GM12878 (cell line): ENCODE measurements at regions not wholly inside any gene's neighbourhood (a gene's known extent, or its start where the extent isn't known, plus 50 kb on each side); places are given as distances from the start of the nearest gene placed in this dataset.

ENCODE experiments used
- ATAC-seq: fragments of 200-7000 bp; cut with Tn5 transposase; 3 replicates; pipeline ENCODE4 v1.9.1; 2020; ENCODE audit warnings: mild to moderate bottlenecking, moderate library complexity
- BruUV-seq: library from RNA; stranded (reverse); fragments of 400-500 nt; replicated peaks from 2 replicates; lab custom pipeline; 2021; lab: Mats Ljungman, UMichigan
- CTCF ChIA-PET: fragments of 300-600 bp; sonication (Branson Sonifier 250); formaldehyde crosslinking; extraction: SDS; loops from one replicate; lab custom pipeline; 2021; ENCODE audit warnings: inconsistent platforms; lab: Yijun Ruan, JAX
- POLR2A ChIA-PET: fragments of 350-600 bp; formaldehyde crosslinking; extraction: SDS; loops from one replicate; lab custom pipeline; 2021; ENCODE audit warnings: inconsistent platforms; lab: Charles Lee
- RAD21 ChIA-PET: fragments of 300-600 bp; sonication (Branson Sonifier 250); formaldehyde crosslinking; loops from one replicate; lab custom pipeline; 2023; ENCODE audit warnings: antibody characterized with exemption; ENCODE audit not compliant: unreplicated experiment; lab: Charles Lee
- SMC1A ChIA-PET: fragments of 300-600 bp; sonication (Branson Sonifier 250); formaldehyde crosslinking; loops from one replicate; lab custom pipeline; 2023; ENCODE audit not compliant: unreplicated experiment, uncharacterized antibody; lab: Charles Lee
- DNase-seq: peaks from one replicate; pipeline ENCODE4 v3.0.0-alpha.2; 2011; ENCODE audit warnings: low read depth, low spot score
- FAIRE-seq: peaks from 3 replicates; lab custom pipeline; 2011; peaks lifted over from hg19 to GRCh38; lab: Jason Lieb, UNC
- H2AFZ ChIP-seq: 2 replicates; pipeline ENCODE4 v1.6.0; 2011; ENCODE audit warnings: low read depth, low read length, control low read depth; ENCODE audit not compliant: control insufficient read depth
- H3K27ac ChIP-seq: 2 replicates; pipeline ENCODE4 v1.5.1; 2011; ENCODE audit warnings: control low read depth; ENCODE audit not compliant: control insufficient read depth, insufficient read depth
- H3K27me3 ChIP-seq, 2 experiments: replicated peaks in 1 of 2; 2 replicates each; pipeline versions ENCODE4 v1.6.0 to v1.6.1; 2011; ENCODE audit warnings: low read length in 1 of 2; ENCODE audit not compliant: control insufficient read depth in 2 of 2, insufficient read depth in 2 of 2
- H3K36me3 ChIP-seq, 2 experiments: 2 replicates each; pipeline ENCODE4 v1.5.1; 2011; ENCODE audit warnings: low read length in 1 of 2; ENCODE audit not compliant: control insufficient read depth in 2 of 2, insufficient read depth in 2 of 2
- H3K4me1 ChIP-seq: 2 replicates; pipeline ENCODE4 v1.6.1; 2011; ENCODE audit warnings: mild to moderate bottlenecking, low read length, moderate library complexity, mixed read lengths; ENCODE audit not compliant: control insufficient read depth, insufficient read depth
- H3K4me2 ChIP-seq: 2 replicates; pipeline ENCODE4 v1.6.0; 2011; ENCODE audit warnings: control low read depth; ENCODE audit not compliant: control insufficient read depth, insufficient read depth
- H3K4me3 ChIP-seq: fragments of 200-600 bp; sonication (generic); 2 replicates; pipeline ENCODE4 v1.5.1; 2016
- H3K79me2 ChIP-seq: 2 replicates; pipeline ENCODE4 v1.6.0; 2011; ENCODE audit warnings: low read length; ENCODE audit not compliant: control insufficient read depth, insufficient read depth
- H3K9ac ChIP-seq: 2 replicates; pipeline ENCODE4 v1.8.0; 2011; ENCODE audit warnings: low read length, control low read depth, mixed read lengths; ENCODE audit not compliant: control insufficient read depth, insufficient read depth
- H3K9me3 ChIP-seq: replicated peaks from 3 replicates; pipeline ENCODE4 v1.5.1; 2011; ENCODE audit warnings: mild to moderate bottlenecking, low read length; ENCODE audit not compliant: control insufficient read depth, insufficient read depth
- H4K20me1 ChIP-seq: 2 replicates; pipeline ENCODE4 v1.6.0; 2011; ENCODE audit not compliant: control insufficient read depth, insufficient read depth
- CEBPB ChIP-seq, 2 experiments: fragments of 150-350 bp in 1 of 2; IDR thresholded peaks; 2 replicates each; pipeline ENCODE4 v1.6.1; 2012 to 2014; ENCODE audit warnings: low read depth in 2 of 2, low read length in 2 of 2, borderline replicate concordance in 1 of 2, inconsistent platforms in 1 of 2
- ZBTB11 ChIP-seq: fragments of 450-650 bp; formaldehyde crosslinking; IDR thresholded peaks from 2 replicates; pipeline ENCODE4 v1.5.0; 2022; ENCODE audit warnings: mild to moderate bottlenecking, missing genetic modification characterization
- WGBS: methylation state at CpG from one replicate; pipeline ENCODE4 v1.1.6; 2016; ENCODE audit warnings: low lambda C conversion rate; ENCODE audit not compliant: insufficient replicate concordance, insufficient coverage; ENCODE audit errors: missing lambda C conversion rate; 5-methylcytosine and 5-hydroxymethylcytosine counted together
- in situ Hi-C: fragments of 300-500 bp; cut with MboI; formaldehyde crosslinking; loops from 9 replicates; pipeline ENCODE4 v1.14.3; 2018; ENCODE audit warnings: mixed read lengths
- intact Hi-C: fragments of 100-400 bp; cut with micrococcal nuclease; formaldehyde crosslinking; loops from one replicate; pipeline ENCODE4 v1.14.2; 2022; ENCODE audit not compliant: unreplicated experiment
- TF ChIP-seq, protein P1 (sequence below): IDR thresholded peaks from 2 replicates; pipeline ENCODE4 v1.6.1; 2011; ENCODE audit warnings: borderline replicate concordance, low read depth, mild to moderate bottlenecking, moderate library complexity, low read length; ENCODE audit not compliant: insufficient read depth, poor library complexity, severe bottlenecking

- POLR2A ChIA-PET, result no interaction called here
- RAD21 ChIA-PET, result no interaction called here
- 43% methylated on average over 1 of the region's 1 CpG for WGBS
- Histone ChIP-seq H3K9me3 (no peaks in the 10 kb centered on the region), H4K20me1 (no peaks in the 10 kb centered on the region), H3K4me3 (no peak overlapping the region), H3K9ac (no peak overlapping the region), H3K4me2 (no peak overlapping the region), H2AFZ (no peak overlapping the region), H3K4me1 (no peaks in the 10 kb centered on the region), H3K27ac (no peak overlapping the region), H3K79me2 (no peaks in the 10 kb centered on the region), H3K36me3 (no peaks in the 10 kb centered on the region), H3K27me3 (no peaks in the 10 kb centered on the region; a peak in 2 of 4 replicates)
- intact Hi-C loops (no loop called here), in situ Hi-C loops (no loop called here)
- TF ChIP-seq ZBTB11 (CRISPR knock-in tag) (no peak), CEBPB (IDR thresholded peaks at IDR 0.05; ENCODE audit: borderline replicate concordance in 1 of 2, low read depth in 2 of 2, low read length in 2 of 2) (no peak)
- TF ChIP-seq, protein P1, sequence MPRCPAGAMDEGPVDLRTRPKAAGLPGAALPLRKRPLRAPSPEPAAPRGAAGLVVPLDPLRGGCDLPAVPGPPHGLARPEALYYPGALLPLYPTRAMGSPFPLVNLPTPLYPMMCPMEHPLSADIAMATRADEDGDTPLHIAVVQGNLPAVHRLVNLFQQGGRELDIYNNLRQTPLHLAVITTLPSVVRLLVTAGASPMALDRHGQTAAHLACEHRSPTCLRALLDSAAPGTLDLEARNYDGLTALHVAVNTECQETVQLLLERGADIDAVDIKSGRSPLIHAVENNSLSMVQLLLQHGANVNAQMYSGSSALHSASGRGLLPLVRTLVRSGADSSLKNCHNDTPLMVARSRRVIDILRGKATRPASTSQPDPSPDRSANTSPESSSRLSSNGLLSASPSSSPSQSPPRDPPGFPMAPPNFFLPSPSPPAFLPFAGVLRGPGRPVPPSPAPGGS, result no peak
- no peak for DNase-seq
- BruUV-seq, result no TSS peak
- ATAC-seq, result no peak
- CTCF ChIA-PET, result no interaction called here
- no peak for FAIRE-seq
- SMC1A ChIA-PET, result no interaction called here
Measured at GRCh38 chr12:108035372-108035771, 93.7 kb upstream of the WSCD2 start.
